Neural cell (in vitro differentiated cells): ENCODE measurements at regions not wholly inside any gene's neighbourhood (a gene's known extent, or its start where the extent isn't known, plus 50 kb on each side); places are given as distances from the start of the nearest gene placed in this dataset.

Source experiments
- H2AFZ ChIP-seq: fragments of 200-600, 300-800 bp; sonication (generic), shearing (Covaris generic); 2 replicates; pipeline ENCODE4 v1.6.0; 2014; ENCODE audit warnings: low read depth, mild to moderate bottlenecking, antibody characterized with exemption, low read length, moderate library complexity
- H3F3A ChIP-seq: fragments of 200-600 bp; shearing (Covaris generic); 2 replicates; pipeline ENCODE4 v1.6.1; 2016; ENCODE audit warnings: mild to moderate bottlenecking, moderate library complexity, mixed read lengths, antibody characterized with exemption, low read length; ENCODE audit not compliant: insufficient read depth, poor library complexity, severe bottlenecking
- H3K27ac ChIP-seq: fragments of 200-600, 300-800 bp; sonication (generic), shearing (Covaris generic); 2 replicates; pipeline ENCODE4 v1.5.1; 2014; ENCODE audit warnings: mild to moderate bottlenecking, low read length, moderate library complexity
- H3K27me3 ChIP-seq: fragments of 300-800, 200-600 bp; sonication (generic), shearing (Covaris generic); 2 replicates; pipeline ENCODE4 v1.6.0; 2014; ENCODE audit warnings: mild to moderate bottlenecking, low read depth, low read length, moderate library complexity; ENCODE audit not compliant: insufficient read depth
- H3K36me3 ChIP-seq: fragments of 300-800, 200-600 bp; sonication (generic), shearing (Covaris generic); 2 replicates; pipeline ENCODE4 v1.5.1; 2014; ENCODE audit warnings: mild to moderate bottlenecking, antibody characterized with exemption, low read length, moderate library complexity; ENCODE audit not compliant: insufficient read depth
- H3K4me2 ChIP-seq: fragments of 300-800, 200-600 bp; sonication (generic), shearing (Covaris generic); 2 replicates; pipeline ENCODE4 v1.6.0; 2014; ENCODE audit warnings: mild to moderate bottlenecking, low read length
- H3K4me3 ChIP-seq: fragments of 300-800, 200-600 bp; sonication (generic), shearing (Covaris generic); 2 replicates; pipeline ENCODE4 v1.5.1; 2014; ENCODE audit warnings: mild to moderate bottlenecking, low read length, moderate library complexity
- H3K79me2 ChIP-seq: fragments of 200-600 bp; shearing (Covaris generic); replicated peaks from 2 replicates; pipeline ENCODE4 v1.6.0; 2014; ENCODE audit warnings: mild to moderate bottlenecking, low read length, moderate library complexity; ENCODE audit not compliant: insufficient read depth
- H3K9ac ChIP-seq: fragments of 300-800, 200-600 bp; sonication (generic), shearing (Covaris generic); 2 replicates; pipeline ENCODE4 v1.6.1; 2016; ENCODE audit warnings: mild to moderate bottlenecking, low read length, mixed read lengths
- H3K9me2 ChIP-seq: fragments of 200-600 bp; shearing (Covaris generic); 2 replicates; pipeline ENCODE4 v1.6.1; 2016; ENCODE audit warnings: mild to moderate bottlenecking, low read length, mixed read lengths; ENCODE audit not compliant: insufficient read depth
- H3K9me3 ChIP-seq: fragments of 200-600, 300-800 bp; sonication (generic), shearing (Covaris generic); 2 replicates; pipeline ENCODE4 v1.6.1; 2016; ENCODE audit warnings: mild to moderate bottlenecking, mixed run types, low read length, moderate library complexity, mixed read lengths
- H4K20me1 ChIP-seq: fragments of 200-600 bp; shearing (Covaris generic); 2 replicates; pipeline ENCODE4 v1.6.1; 2016; ENCODE audit warnings: mild to moderate bottlenecking, mixed run types; ENCODE audit not compliant: insufficient read depth
- CTCF ChIP-seq: fragments of 450-650 bp; IDR thresholded peaks from 2 replicates; pipeline ENCODE4 v1.5.1; 2014; ENCODE audit warnings: antibody characterized with exemption, mild to moderate bottlenecking, moderate library complexity; ENCODE audit not compliant: poor library complexity, severe bottlenecking
- EP300 ChIP-seq: fragments of 450-650 bp; conservative IDR thresholded peaks from 2 replicates; pipeline ENCODE4 v1.6.1; 2014; ENCODE audit warnings: antibody characterized with exemption, mild to moderate bottlenecking, moderate library complexity; ENCODE audit not compliant: poor library complexity, severe bottlenecking
- EZH2 ChIP-seq: fragments of 200-600, 300-800 bp; shearing (Covaris generic), sonication (generic); IDR thresholded peaks from 2 replicates; pipeline ENCODE4 v1.6.1; 2014; ENCODE audit warnings: antibody characterized with exemption, low read length, borderline replicate concordance, mild to moderate bottlenecking; ENCODE audit not compliant: insufficient read depth, poor library complexity, severe bottlenecking
- MXI1 ChIP-seq: fragments of 450-650 bp; conservative IDR thresholded peaks from 2 replicates; pipeline ENCODE4 v1.6.1; 2014; ENCODE audit warnings: antibody characterized with exemption, mild to moderate bottlenecking; ENCODE audit not compliant: poor library complexity, severe bottlenecking
- POLR2AphosphoS5 ChIP-seq: IDR thresholded peaks from 2 replicates; pipeline ENCODE4 v1.6.1; 2012
- RAD21 ChIP-seq: fragments of 450-650 bp; conservative IDR thresholded peaks from 2 replicates; pipeline ENCODE4 v1.6.1; 2014; ENCODE audit warnings: antibody characterized with exemption, mild to moderate bottlenecking, moderate library complexity
- REST ChIP-seq: IDR thresholded peaks from 2 replicates; pipeline ENCODE4 v1.6.1; 2012; ENCODE audit warnings: borderline replicate concordance
- SMC3 ChIP-seq: fragments of 450-650 bp; conservative IDR thresholded peaks from 2 replicates; pipeline ENCODE4 v1.6.1; 2014; ENCODE audit warnings: antibody characterized with exemption, mild to moderate bottlenecking, moderate library complexity; ENCODE audit not compliant: poor library complexity
- TAF1 ChIP-seq: IDR thresholded peaks from 2 replicates; pipeline ENCODE4 v1.6.1; 2012; ENCODE audit warnings: low read depth

DNA sequence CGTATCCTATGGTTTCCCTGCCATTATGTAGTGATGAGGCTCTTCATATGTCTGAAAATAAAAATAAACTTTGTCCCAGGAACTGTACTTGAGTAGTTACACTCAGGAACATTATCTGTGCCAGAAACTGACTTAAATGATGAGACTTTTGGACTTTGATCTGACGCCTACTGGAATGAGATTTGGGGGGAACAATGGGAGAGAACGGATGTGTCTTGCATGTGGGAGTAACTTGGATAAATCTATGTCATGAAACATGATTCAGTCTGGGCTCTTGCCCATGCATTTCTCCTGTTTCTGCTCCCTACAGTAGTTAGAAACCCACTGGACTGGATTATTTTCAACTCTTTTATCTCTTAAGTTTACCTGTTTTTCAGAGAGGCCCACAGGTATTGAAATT lies 2351.4 kb downstream of the PCDH7 start:
- Histone ChIP-seq H4K20me1 (no peaks in the 10 kb centered on the region), H3K9me3 (no peaks in the 10 kb centered on the region), H3K27ac (no peak overlapping the region), H3F3A (no peaks in the 10 kb centered on the region), H3K9me2 (no peaks in the 10 kb centered on the region), H3K4me2 (no peak overlapping the region), H3K27me3 (no peaks in the 10 kb centered on the region), H3K9ac (no peak overlapping the region), H3K79me2 (no peaks in the 10 kb centered on the region), H3K36me3 (no peaks in the 10 kb centered on the region), H2AFZ (no peak overlapping the region), H3K4me3 (no peak overlapping the region)
- TF ChIP-seq EZH2 (no peak), POLR2AphosphoS5 (no peak), TAF1 (no peak), SMC3 (no peak), EP300 (no peak), MXI1 (no peak), CTCF (no peak), REST (no peak), RAD21 (no peak)

- Histone ChIP-seq H4K20me1 (no peaks in the 10 kb centered on the region), H3K9me2 (no peaks in the 10 kb centered on the region), H3K4me2 (no peak overlapping the region), H3F3A (no peaks in the 10 kb centered on the region), H3K9ac (no peak overlapping the region), H3K4me3 (no peak overlapping the region), H2AFZ (no peak overlapping the region), H3K9me3 (no peaks in the 10 kb centered on the region), H3K79me2 (no peaks in the 10 kb centered on the region), H3K27me3 (no peaks in the 10 kb centered on the region), H3K36me3 (no peaks in the 10 kb centered on the region), H3K27ac (no peak overlapping the region)
- TF ChIP-seq POLR2AphosphoS5 (no peak), EP300 (no peak), EZH2 (no peak), TAF1 (no peak), MXI1 (no peak), SMC3 (no peak), RAD21 (no peak), REST (no peak)
Observed at GRCh38 chr4:33072298-33073089, 2352.3 kb downstream of the PCDH7 start.
